HCT116 (cell line): ENCODE measurements at regions not wholly inside any gene's neighbourhood (a gene's known extent, or its start where the extent isn't known, plus 50 kb on each side); places are given as distances from the start of the nearest gene placed in this dataset.

ENCODE experiments used
- ATAC-seq: fragments of 200-7000 bp; cut with Tn5 transposase; 2 replicates; pipeline ENCODE4 v1.9.1; 2020; ENCODE audit warnings: mild to moderate bottlenecking, moderate library complexity
- BruUV-seq: library from RNA; stranded (reverse); fragments of 400-500 nt; replicated peaks from 2 replicates; lab custom pipeline; 2021; lab: Mats Ljungman, UMichigan
- CTCF ChIA-PET: fragments of 300-600 bp; sonication (Branson Sonifier 250); formaldehyde crosslinking; loops from one replicate; lab custom pipeline; 2021; ENCODE audit warnings: antibody characterized with exemption; lab: Charles Lee
- POLR2A ChIA-PET: fragments of 300-600, 350-600 bp; sonication (Branson Sonifier 250); formaldehyde crosslinking; loops from one replicate; lab custom pipeline; 2021; ENCODE audit warnings: antibody characterized with exemption; lab: Charles Lee
- RAD21 ChIA-PET, 2 experiments: fragments of 300-600 bp; sonication (Branson Sonifier 250); formaldehyde crosslinking; loops; one replicate each; lab custom pipeline; 2023; ENCODE audit warnings: low total read pairs in 2 of 2; ENCODE audit not compliant: uncharacterized antibody in 2 of 2, unreplicated experiment in 2 of 2, low non-redundant PET in 1 of 2; lab: Charles Lee
- DNase-seq: peaks from one replicate; pipeline ENCODE4 v3.0.0-alpha.2; 2010; ENCODE audit warnings: low read depth, low spot score
- H2AFZ ChIP-seq: fragments of 200-600 bp; shearing (Covaris generic), sonication (generic); 2 replicates; pipeline ENCODE4 v1.6.1; 2017; ENCODE audit warnings: low read depth, mixed run types, mixed read lengths, antibody characterized with exemption, low read length; ENCODE audit not compliant: poor library complexity, severe bottlenecking
- H3K27ac ChIP-seq: 2 replicates; pipeline ENCODE4 v1.5.1; 2012; ENCODE audit warnings: low read depth, low read length
- H3K27me3 ChIP-seq: fragments of 200-600 bp; sonication (generic); 2 replicates; pipeline ENCODE4 v1.6.1; 2016; ENCODE audit warnings: mixed run types, low read length, mixed read lengths; ENCODE audit not compliant: insufficient read depth
- H3K36me3 ChIP-seq, 2 experiments: fragments of 200-500 bp in 1 of 2; fragments of 200-600 bp in 1 of 2; sonication (Bioruptor generic) in 1 of 2; sonication (generic) in 1 of 2; 2 replicates each; pipeline versions ENCODE4 v1.5.1 to v1.6.1; 2014 to 2016; ENCODE audit warnings: low read length in 2 of 2, inconsistent platforms in 1 of 2, mixed read lengths in 1 of 2, mixed run types in 1 of 2; ENCODE audit not compliant: insufficient read depth in 2 of 2, control insufficient read depth in 1 of 2
- H3K4me1 ChIP-seq, 2 experiments: fragments of 200-600 bp in 1 of 2; sonication (generic) in 1 of 2; 2 replicates each; pipeline versions ENCODE4 v1.5.1 to v1.6.1; 2012 to 2017; ENCODE audit warnings: low read length in 2 of 2, inconsistent platforms in 1 of 2, mild to moderate bottlenecking in 1 of 2, mixed read lengths in 1 of 2, mixed run types in 1 of 2, moderate library complexity in 1 of 2; ENCODE audit not compliant: insufficient read depth in 2 of 2, control insufficient read depth in 1 of 2
- H3K4me2 ChIP-seq: fragments of 200-600 bp; sonication (generic); 2 replicates; pipeline ENCODE4 v1.6.1; 2017; ENCODE audit warnings: mixed run types, low read length, mixed read lengths
- H3K4me3 ChIP-seq, 2 experiments: fragments of 200-600 bp in 1 of 2; sonication (generic) in 1 of 2; replicated peaks in 1 of 2; 2 replicates each; pipeline ENCODE4 v1.5.1; 2011 to 2016; ENCODE audit warnings: low read length in 2 of 2, control low read depth in 1 of 2, low read depth in 1 of 2, mild to moderate bottlenecking in 1 of 2, mixed read lengths in 1 of 2, mixed run types in 1 of 2
- H3K79me2 ChIP-seq: fragments of 200-600 bp; sonication (generic); 2 replicates; pipeline ENCODE4 v1.6.1; 2017; ENCODE audit warnings: mild to moderate bottlenecking, mixed run types, low read length, moderate library complexity, mixed read lengths; ENCODE audit not compliant: insufficient read depth
- H3K9ac ChIP-seq: fragments of 200-600 bp; sonication (generic); 2 replicates; pipeline ENCODE4 v1.6.1; 2016; ENCODE audit warnings: low read length, mixed read lengths
- H3K9me2 ChIP-seq: fragments of 200-600 bp; sonication (generic), shearing (Covaris generic); 2 replicates; pipeline ENCODE4 v1.6.1; 2017; ENCODE audit warnings: mixed run types, mild to moderate bottlenecking, moderate library complexity; ENCODE audit not compliant: insufficient read depth
- H3K9me3 ChIP-seq, 2 experiments: fragments of 200-500 bp in 1 of 2; fragments of 200-600 bp in 1 of 2; sonication (Bioruptor generic) in 1 of 2; sonication (generic) in 1 of 2; 2 replicates each; pipeline ENCODE4 v1.6.1; 2014 to 2017; ENCODE audit warnings: low read length in 2 of 2, mixed read lengths in 2 of 2, inconsistent platforms in 1 of 2, low read depth in 1 of 2, mild to moderate bottlenecking in 1 of 2, mixed run types in 1 of 2, moderate library complexity in 1 of 2; ENCODE audit not compliant: control insufficient read depth in 1 of 2, insufficient read depth in 1 of 2
- H4K20me1 ChIP-seq: fragments of 200-600 bp; sonication (generic), shearing (Covaris generic); 2 replicates; pipeline ENCODE4 v1.6.1; 2017; ENCODE audit warnings: mixed run types, mild to moderate bottlenecking, moderate library complexity; ENCODE audit not compliant: insufficient read depth
- CEBPB ChIP-seq: IDR thresholded peaks from 2 replicates; pipeline ENCODE4 v1.6.1; 2012; ENCODE audit warnings: low read depth
- EGR1 ChIP-seq: IDR thresholded peaks from 2 replicates; pipeline ENCODE4 v1.6.1; 2012; ENCODE audit warnings: low read depth
- ELF1 ChIP-seq: IDR thresholded peaks from 2 replicates; pipeline ENCODE4 v1.6.1; 2012; ENCODE audit warnings: low read depth, borderline replicate concordance
- EZH2phosphoT487 ChIP-seq: fragments of 200-600 bp; IDR thresholded peaks from 2 replicates; pipeline ENCODE4 v1.6.1; 2018; ENCODE audit warnings: antibody characterized with exemption, borderline replicate concordance
- FOSL1 ChIP-seq: IDR thresholded peaks from 2 replicates; pipeline ENCODE4 v1.6.1; 2012; ENCODE audit warnings: low read depth
- POLR2AphosphoS5 ChIP-seq: IDR thresholded peaks from 2 replicates; pipeline ENCODE4 v1.6.1; 2011; ENCODE audit warnings: mild to moderate bottlenecking, low read depth, low read length, moderate library complexity
- RAD21 ChIP-seq: IDR thresholded peaks from 2 replicates; pipeline ENCODE4 v1.6.1; 2012; ENCODE audit warnings: low read depth, mild to moderate bottlenecking
- SP1 ChIP-seq: IDR thresholded peaks from 2 replicates; pipeline ENCODE4 v1.6.1; 2012; ENCODE audit warnings: low read depth
- YY1 ChIP-seq: IDR thresholded peaks from 2 replicates; pipeline ENCODE4 v1.6.1; 2011; ENCODE audit warnings: low read length, low read depth, moderate library complexity, mild to moderate bottlenecking; ENCODE audit not compliant: insufficient replicate concordance; ENCODE audit errors: extremely low read depth
- ZFX ChIP-seq: fragments of 450-650 bp; IDR thresholded peaks from 2 replicates; pipeline ENCODE4 v1.6.1; 2017
- ZNF274 ChIP-seq: fragments of 200-500 bp; sonication (Bioruptor generic); IDR thresholded peaks from 2 replicates; pipeline ENCODE4 v1.6.1; 2014; ENCODE audit warnings: mild to moderate bottlenecking, low read depth, low read length, inconsistent platforms
- intact Hi-C: fragments of 100-400 bp; cut with micrococcal nuclease; formaldehyde crosslinking; loops from 2 replicates; pipeline ENCODE4 v1.10.0; 2022
- TF ChIP-seq, protein P1 (sequence below): IDR thresholded peaks from 2 replicates; pipeline ENCODE4 v1.6.1; 2012
- TF ChIP-seq, protein P2 (sequence below), 3 experiments: fragments of 200-600 bp in 1 of 3; sonication (generic) in 1 of 3; IDR thresholded peaks in 2 of 3; conservative IDR thresholded peaks in 1 of 3; 2 replicates each; pipeline ENCODE4 v1.5.1; 2012 to 2017; ENCODE audit warnings: low read depth in 2 of 3, low read length in 2 of 3, antibody characterized with exemption in 1 of 3, borderline replicate concordance in 1 of 3, control low read depth in 1 of 3, mild to moderate bottlenecking in 1 of 3, mixed read lengths in 1 of 3, mixed run types in 1 of 3, moderate library complexity in 1 of 3; ENCODE audit not compliant: insufficient read depth in 1 of 3
- TF ChIP-seq, protein P3 (sequence below): IDR thresholded peaks from 2 replicates; pipeline ENCODE4 v1.6.1; 2012; ENCODE audit warnings: low read depth

DNA sequence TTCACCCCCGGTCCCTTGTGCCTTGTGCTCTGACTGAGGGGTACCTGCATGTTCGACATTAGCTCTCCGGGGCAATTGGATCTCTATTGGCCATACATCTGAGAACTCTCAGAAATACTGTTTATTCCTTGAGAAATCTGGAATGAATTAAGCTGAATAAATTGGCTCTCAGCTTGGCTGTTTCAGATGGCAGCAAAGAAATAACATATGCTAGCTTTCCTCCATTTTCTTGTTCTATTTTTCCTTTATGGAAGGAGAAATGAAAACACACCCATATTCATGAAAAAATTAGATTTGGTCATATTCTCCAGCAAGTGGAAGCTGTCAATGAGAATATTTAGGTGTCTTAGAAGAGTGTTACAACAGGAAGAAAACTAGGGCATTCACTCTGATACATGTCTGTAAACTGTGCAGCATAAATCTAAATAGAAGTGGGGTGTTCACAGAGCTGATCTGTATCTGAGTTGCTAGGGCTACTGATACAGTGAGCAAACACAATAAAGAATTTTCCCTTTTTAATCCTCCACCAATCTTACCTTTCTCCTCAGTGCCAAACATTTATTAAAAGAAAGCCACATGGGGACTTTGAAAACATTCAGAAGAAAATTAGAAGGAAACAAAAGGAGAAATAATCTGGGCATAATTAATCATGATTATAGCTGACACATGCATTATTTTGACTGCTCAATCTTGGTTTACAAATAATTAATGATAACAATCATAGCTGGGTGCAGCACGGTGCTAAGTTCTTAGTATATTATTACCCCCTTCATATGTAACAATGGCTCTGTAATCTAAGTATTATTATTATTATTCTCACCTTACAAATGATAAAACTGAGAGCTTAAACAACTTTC lies 671.9 kb upstream of the USP24 start:
- Histone ChIP-seq H4K20me1 (no peaks in the 10 kb centered on the region), H3K27ac (no peak overlapping the region), H3K4me1 (no peaks in the 10 kb centered on the region), H3K36me3 (no peaks in the 10 kb centered on the region), H3K9ac (no peak overlapping the region), H3K9me3 (no peaks in the 10 kb centered on the region), H3K9me2 (no peaks in the 10 kb centered on the region), H3K4me3 (no peak overlapping the region), H3K4me2 (no peak overlapping the region), H3K79me2 (no peaks in the 10 kb centered on the region), H3K27me3 (no peaks in the 10 kb centered on the region), H2AFZ (no peak overlapping the region)
- DNase-seq (no peak), ATAC-seq (no peak)
- TF ChIP-seq, protein P1, sequence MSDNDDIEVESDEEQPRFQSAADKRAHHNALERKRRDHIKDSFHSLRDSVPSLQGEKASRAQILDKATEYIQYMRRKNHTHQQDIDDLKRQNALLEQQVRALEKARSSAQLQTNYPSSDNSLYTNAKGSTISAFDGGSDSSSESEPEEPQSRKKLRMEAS, result no peak
- TF ChIP-seq SP1 (no peak), ELF1 (no peak), RAD21 (no peak), POLR2AphosphoS5 (no peak), CEBPB (no peak), ZFX (no peak), FOSL1 (no peak), ZNF274 (no peak), EZH2phosphoT487 (no peak), YY1 (no peak), EGR1 (no peak)
- TF ChIP-seq, protein P2, sequence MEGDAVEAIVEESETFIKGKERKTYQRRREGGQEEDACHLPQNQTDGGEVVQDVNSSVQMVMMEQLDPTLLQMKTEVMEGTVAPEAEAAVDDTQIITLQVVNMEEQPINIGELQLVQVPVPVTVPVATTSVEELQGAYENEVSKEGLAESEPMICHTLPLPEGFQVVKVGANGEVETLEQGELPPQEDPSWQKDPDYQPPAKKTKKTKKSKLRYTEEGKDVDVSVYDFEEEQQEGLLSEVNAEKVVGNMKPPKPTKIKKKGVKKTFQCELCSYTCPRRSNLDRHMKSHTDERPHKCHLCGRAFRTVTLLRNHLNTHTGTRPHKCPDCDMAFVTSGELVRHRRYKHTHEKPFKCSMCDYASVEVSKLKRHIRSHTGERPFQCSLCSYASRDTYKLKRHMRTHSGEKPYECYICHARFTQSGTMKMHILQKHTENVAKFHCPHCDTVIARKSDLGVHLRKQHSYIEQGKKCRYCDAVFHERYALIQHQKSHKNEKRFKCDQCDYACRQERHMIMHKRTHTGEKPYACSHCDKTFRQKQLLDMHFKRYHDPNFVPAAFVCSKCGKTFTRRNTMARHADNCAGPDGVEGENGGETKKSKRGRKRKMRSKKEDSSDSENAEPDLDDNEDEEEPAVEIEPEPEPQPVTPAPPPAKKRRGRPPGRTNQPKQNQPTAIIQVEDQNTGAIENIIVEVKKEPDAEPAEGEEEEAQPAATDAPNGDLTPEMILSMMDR (IDR thresholded peaks at IDR 0.05 in 2 of 3, conservative IDR thresholded peaks at IDR 0.05 in 1 of 3; ENCODE audit: borderline replicate concordance in 1 of 3, insufficient read depth in 1 of 3, low read depth in 2 of 3, low read length in 2 of 3), result no peak
- TF ChIP-seq, protein P3, sequence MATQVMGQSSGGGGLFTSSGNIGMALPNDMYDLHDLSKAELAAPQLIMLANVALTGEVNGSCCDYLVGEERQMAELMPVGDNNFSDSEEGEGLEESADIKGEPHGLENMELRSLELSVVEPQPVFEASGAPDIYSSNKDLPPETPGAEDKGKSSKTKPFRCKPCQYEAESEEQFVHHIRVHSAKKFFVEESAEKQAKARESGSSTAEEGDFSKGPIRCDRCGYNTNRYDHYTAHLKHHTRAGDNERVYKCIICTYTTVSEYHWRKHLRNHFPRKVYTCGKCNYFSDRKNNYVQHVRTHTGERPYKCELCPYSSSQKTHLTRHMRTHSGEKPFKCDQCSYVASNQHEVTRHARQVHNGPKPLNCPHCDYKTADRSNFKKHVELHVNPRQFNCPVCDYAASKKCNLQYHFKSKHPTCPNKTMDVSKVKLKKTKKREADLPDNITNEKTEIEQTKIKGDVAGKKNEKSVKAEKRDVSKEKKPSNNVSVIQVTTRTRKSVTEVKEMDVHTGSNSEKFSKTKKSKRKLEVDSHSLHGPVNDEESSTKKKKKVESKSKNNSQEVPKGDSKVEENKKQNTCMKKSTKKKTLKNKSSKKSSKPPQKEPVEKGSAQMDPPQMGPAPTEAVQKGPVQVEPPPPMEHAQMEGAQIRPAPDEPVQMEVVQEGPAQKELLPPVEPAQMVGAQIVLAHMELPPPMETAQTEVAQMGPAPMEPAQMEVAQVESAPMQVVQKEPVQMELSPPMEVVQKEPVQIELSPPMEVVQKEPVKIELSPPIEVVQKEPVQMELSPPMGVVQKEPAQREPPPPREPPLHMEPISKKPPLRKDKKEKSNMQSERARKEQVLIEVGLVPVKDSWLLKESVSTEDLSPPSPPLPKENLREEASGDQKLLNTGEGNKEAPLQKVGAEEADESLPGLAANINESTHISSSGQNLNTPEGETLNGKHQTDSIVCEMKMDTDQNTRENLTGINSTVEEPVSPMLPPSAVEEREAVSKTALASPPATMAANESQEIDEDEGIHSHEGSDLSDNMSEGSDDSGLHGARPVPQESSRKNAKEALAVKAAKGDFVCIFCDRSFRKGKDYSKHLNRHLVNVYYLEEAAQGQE, result no peak
- POLR2A ChIA-PET, result no interaction called here
- intact Hi-C loops, result no loop called here
- RAD21 ChIA-PET, result no interaction called here
- CTCF ChIA-PET, result interaction anchor here (1.3 to 1.8 kb wide), 2 partner anchors 511 to 693 kb away, joined by 3 read pairs; partner anchors contain the start of gene PLPP3
- no TSS peak for BruUV-seq
